DMS153 (cell line): ENCODE measurements at regions not wholly inside any gene's neighbourhood (a gene's known extent, or its start where the extent isn't known, plus 50 kb on each side); places are given as distances from the start of the nearest gene placed in this dataset.

ENCODE experiments used
- DNase-seq: peaks from one replicate; lab custom pipeline; 2025; lab: John Stamatoyannopoulos, UW

- no peak for DNase-seq
Observed at GRCh38 chr18:1954583-1955312, 616.6 kb downstream of the METTL4 start.

DNA sequence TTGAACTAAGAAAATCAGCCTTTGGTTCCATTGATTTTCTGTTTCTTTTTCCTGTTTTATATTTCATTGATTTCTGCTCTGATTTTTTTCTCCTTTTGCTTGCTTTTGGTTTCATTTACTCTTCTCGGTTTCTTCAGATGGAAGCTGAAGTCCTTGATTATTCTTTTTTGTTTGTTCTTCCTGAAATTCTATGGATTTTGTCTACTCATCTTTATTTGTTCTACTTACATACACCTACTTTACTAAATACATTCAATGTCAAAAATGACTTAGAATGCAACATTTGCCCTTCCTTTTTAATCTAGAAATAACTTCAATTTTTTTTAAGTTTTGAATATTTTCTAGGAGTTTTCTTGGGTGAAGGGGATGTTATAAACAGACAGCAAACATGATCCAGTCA, 612.5 kb downstream of the METTL4 start:
- no peak for DNase-seq

GRCh38 chr18:1965016-1965415, 606.3 kb downstream of the METTL4 start:
- no peak for DNase-seq

DNA sequence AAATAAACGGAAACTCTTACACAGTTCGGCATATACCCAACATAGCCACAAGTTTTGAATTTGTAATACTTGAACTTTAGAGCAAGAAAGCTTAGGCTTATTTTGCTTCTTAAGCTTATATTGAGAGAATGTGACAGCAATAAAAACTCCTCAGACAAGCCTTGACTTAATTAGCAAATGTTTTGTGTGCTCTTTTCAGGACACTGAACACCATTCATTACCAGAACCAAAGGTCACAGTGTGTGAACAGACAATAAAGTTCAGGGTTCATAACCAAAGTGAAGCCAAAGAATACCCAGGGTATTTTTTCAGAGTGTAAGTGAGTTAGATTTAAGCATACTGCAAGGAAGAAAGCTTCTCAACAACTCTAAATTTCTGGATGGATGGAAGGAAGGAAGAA, 605.8 kb downstream of the METTL4 start:
- no peak for DNase-seq

- no peak for DNase-seq
Observed at GRCh38 chr18:1968801-1969498, 602.4 kb downstream of the METTL4 start.

DNA sequence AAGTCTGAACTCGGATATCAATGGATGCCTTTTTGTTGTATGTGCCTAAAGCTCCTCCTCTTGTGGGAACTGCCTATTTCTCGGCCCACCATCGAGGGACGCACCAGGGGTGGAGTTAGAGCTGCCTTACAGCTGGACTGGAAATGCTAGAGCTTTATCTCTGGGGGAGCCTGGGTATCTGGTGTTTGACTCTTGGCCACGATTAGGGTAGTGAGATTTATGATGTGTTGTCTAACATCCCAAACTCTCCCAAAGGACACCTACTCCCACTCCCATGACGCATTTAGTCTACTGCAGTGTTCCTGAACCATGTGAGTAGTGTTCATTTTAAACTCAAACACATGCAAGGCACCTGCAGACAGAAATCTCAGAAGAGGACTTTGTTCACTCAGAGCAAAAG, 594.8 kb downstream of the METTL4 start:
- DNase-seq: no peak

- DNase-seq: no peak
Observed at GRCh38 chr18:1982056-1982455, 589.2 kb downstream of the METTL4 start.

DNA sequence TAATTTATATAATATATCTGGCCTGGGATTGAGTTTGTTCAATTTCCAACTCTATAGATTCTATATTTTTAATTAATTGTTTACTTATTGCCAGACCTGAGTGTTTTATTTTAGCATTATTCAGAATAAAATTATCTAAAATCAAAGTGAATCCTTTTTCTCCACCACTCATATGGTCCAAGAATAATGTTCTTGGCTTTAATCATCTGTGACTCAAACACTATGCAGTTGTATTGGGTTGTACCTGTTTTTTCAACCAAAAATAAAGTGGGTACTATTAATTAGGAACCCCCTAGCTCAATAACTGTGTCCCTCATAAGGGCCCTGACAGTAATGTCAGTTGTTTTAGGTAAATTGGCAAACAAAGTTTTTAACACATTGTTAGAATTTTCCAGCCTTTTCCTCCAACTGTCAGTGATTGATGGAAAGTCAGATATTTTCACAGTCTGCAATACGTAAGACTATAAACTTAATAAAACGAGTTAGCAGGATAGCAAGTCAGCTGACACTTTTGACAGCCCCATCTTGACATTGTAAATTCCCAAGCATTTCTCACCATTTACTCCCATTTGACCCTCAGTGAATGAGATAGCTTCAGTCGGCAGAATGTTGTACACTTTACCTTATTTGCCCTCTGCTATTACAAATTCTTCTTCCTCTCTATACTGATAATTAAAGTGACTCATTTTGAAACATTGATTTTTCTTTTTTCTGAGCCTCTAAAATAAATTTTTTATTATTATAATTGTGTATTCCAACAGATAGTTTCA, 587.4 kb downstream of the METTL4 start:
- DNase-seq: no peak

- DNase-seq: no peak
Observed at GRCh38 chr18:1993866-1994265, 577.4 kb downstream of the METTL4 start.

GRCh38 chr18:1994471-1994870, 576.8 kb downstream of the METTL4 start:
- DNase-seq: no peak

- no peak for DNase-seq
Observed at GRCh38 chr18:1995041-1995612, 576.2 kb downstream of the METTL4 start.

DNA sequence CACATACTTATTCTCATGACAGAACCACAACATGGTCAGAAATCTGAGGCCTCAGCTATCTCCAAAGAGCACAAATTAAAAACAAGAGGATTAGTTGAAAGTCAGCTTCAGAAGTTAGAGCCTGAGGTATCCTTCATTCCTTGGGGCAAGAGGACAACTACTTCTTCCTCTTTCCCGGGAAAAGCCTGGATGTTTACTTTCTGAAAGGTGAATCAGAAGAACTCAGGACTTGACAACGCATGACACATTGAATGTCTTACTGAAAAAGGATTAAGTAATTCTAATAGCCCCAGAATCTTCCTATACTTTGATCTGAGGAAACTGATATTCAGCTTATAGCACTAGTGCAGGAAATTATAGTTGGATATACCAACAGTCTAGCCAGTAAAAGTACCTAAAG, 573.2 kb downstream of the METTL4 start:
- no peak for DNase-seq

- no peak for DNase-seq
Observed at GRCh38 chr18:1999387-1999786, 571.9 kb downstream of the METTL4 start.

- no peak for DNase-seq
Observed at GRCh38 chr18:2002151-2002550, 569.2 kb downstream of the METTL4 start.

GRCh38 chr18:2002604-2003003, 568.7 kb downstream of the METTL4 start:
- no peak for DNase-seq

GRCh38 chr18:2009942-2010697, 561.2 kb downstream of the METTL4 start:
- DNase-seq: no peak

GRCh38 chr18:2027016-2027415, 544.3 kb downstream of the METTL4 start:
- no peak for DNase-seq

DNA sequence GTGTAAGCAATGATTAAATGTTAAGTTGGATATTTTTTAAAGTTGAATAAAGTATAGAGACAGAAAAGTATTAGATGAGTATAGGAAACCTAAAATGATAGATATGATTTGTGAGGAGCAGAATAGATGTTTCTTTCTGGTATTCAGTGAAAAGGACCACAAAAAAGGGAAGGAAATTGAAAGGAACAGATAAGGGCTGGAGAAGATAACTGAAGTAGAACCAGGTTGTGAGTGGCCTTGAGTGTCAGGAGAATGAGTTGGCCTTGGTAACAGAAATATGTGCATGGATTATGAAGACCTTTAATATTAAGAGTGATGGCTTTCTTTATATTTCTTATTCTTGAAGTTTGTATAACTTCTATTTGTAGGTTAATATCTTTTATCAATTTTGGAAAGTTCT, 543.5 kb downstream of the METTL4 start:
- DNase-seq: no peak

GRCh38 chr18:2028986-2029385, 542.3 kb downstream of the METTL4 start:
- DNase-seq: no peak

- no peak for DNase-seq
Observed at GRCh38 chr18:2030647-2031046, 540.7 kb downstream of the METTL4 start.

DNA sequence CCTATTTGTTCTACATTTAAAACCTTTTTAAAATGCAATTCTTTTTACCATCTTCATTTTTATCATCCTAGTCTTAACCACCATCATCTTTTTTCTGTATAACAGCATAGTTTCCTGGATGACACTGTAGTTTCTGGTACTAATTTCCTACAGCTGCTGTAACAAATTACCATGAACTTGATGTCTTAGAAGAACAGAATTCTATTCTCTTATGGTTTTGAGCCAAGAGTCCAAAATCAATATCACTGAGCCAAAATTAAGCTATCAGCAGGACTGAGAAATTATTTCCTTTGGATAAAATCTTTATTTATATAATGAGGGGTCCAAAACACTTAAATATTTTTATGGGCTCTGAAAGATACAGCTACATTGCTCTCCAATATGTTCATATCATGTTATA, 539.3 kb downstream of the METTL4 start:
- DNase-seq: no peak

GRCh38 chr18:2035056-2035455, 536.2 kb downstream of the METTL4 start:
- DNase-seq: no peak
